Neural cell (in vitro differentiated cells): ENCODE measurements at regions not wholly inside any gene's neighbourhood (a gene's known extent, or its start where the extent isn't known, plus 50 kb on each side); places are given as distances from the start of the nearest gene placed in this dataset.

Source experiments
- EP300 ChIP-seq: fragments of 450-650 bp; conservative IDR thresholded peaks from 2 replicates; pipeline ENCODE4 v1.6.1; 2014; ENCODE audit warnings: antibody characterized with exemption, mild to moderate bottlenecking, moderate library complexity; ENCODE audit not compliant: poor library complexity, severe bottlenecking
- EZH2 ChIP-seq: fragments of 200-600, 300-800 bp; shearing (Covaris generic), sonication (generic); IDR thresholded peaks from 2 replicates; pipeline ENCODE4 v1.6.1; 2014; ENCODE audit warnings: antibody characterized with exemption, low read length, borderline replicate concordance, mild to moderate bottlenecking; ENCODE audit not compliant: insufficient read depth, poor library complexity, severe bottlenecking
- MXI1 ChIP-seq: fragments of 450-650 bp; conservative IDR thresholded peaks from 2 replicates; pipeline ENCODE4 v1.6.1; 2014; ENCODE audit warnings: antibody characterized with exemption, mild to moderate bottlenecking; ENCODE audit not compliant: poor library complexity, severe bottlenecking
- POLR2AphosphoS5 ChIP-seq: IDR thresholded peaks from 2 replicates; pipeline ENCODE4 v1.6.1; 2012
- RAD21 ChIP-seq: fragments of 450-650 bp; conservative IDR thresholded peaks from 2 replicates; pipeline ENCODE4 v1.6.1; 2014; ENCODE audit warnings: antibody characterized with exemption, mild to moderate bottlenecking, moderate library complexity
- REST ChIP-seq: IDR thresholded peaks from 2 replicates; pipeline ENCODE4 v1.6.1; 2012; ENCODE audit warnings: borderline replicate concordance
- SMC3 ChIP-seq: fragments of 450-650 bp; conservative IDR thresholded peaks from 2 replicates; pipeline ENCODE4 v1.6.1; 2014; ENCODE audit warnings: antibody characterized with exemption, mild to moderate bottlenecking, moderate library complexity; ENCODE audit not compliant: poor library complexity
- TAF1 ChIP-seq: IDR thresholded peaks from 2 replicates; pipeline ENCODE4 v1.6.1; 2012; ENCODE audit warnings: low read depth
- TF ChIP-seq, protein P1 (sequence below): fragments of 450-650 bp; IDR thresholded peaks from 2 replicates; pipeline ENCODE4 v1.5.1; 2014; ENCODE audit warnings: antibody characterized with exemption, mild to moderate bottlenecking, moderate library complexity; ENCODE audit not compliant: poor library complexity, severe bottlenecking

DNA sequence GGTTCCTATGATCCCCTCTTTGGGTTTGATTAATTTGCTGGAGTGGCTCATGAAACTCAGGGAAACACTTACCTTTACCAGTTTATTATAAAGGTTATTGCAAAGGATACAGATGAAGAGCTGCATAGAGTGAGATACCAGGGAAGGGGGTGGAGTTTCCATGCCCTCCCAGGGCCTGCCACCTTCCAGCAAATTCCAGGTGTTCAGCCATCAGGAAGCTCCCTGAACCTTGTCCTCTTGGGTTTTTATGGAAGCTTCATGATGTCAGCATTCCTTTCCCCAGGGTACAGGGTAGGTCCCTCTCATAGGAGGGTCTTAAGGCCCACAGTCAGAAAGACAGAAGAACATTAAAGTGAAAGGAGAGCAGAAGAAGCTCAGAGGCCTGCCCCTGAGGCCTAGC is 123.9 kb upstream of the DCC start:
- no peak for TF ChIP-seq MXI1
- TF ChIP-seq, protein P1, sequence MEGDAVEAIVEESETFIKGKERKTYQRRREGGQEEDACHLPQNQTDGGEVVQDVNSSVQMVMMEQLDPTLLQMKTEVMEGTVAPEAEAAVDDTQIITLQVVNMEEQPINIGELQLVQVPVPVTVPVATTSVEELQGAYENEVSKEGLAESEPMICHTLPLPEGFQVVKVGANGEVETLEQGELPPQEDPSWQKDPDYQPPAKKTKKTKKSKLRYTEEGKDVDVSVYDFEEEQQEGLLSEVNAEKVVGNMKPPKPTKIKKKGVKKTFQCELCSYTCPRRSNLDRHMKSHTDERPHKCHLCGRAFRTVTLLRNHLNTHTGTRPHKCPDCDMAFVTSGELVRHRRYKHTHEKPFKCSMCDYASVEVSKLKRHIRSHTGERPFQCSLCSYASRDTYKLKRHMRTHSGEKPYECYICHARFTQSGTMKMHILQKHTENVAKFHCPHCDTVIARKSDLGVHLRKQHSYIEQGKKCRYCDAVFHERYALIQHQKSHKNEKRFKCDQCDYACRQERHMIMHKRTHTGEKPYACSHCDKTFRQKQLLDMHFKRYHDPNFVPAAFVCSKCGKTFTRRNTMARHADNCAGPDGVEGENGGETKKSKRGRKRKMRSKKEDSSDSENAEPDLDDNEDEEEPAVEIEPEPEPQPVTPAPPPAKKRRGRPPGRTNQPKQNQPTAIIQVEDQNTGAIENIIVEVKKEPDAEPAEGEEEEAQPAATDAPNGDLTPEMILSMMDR = no peak
- no peak for TF ChIP-seq EZH2
- TF ChIP-seq POLR2AphosphoS5 = no peak
- TF ChIP-seq SMC3 = no peak
- TF ChIP-seq EP300 = no peak
- TF ChIP-seq REST = no peak
- TF ChIP-seq TAF1 = no peak
- TF ChIP-seq RAD21 = no peak
